Activated CD4-positive, alpha-beta memory T cell treated with anti-CD3 and anti-CD28 coated beads, Interleukin-2, amount 10 ng/mL, durations not matched to agents 7 days and 5 days (primary cell): ENCODE measurements at regions not wholly inside any gene's neighbourhood (a gene's known extent, or its start where the extent isn't known, plus 50 kb on each side); places are given as distances from the start of the nearest gene placed in this dataset.

Experiments
- CTCF ChIA-PET: fragments of 350-600 bp; sonication (Branson Sonifier 250); formaldehyde crosslinking; loops from one replicate; lab custom pipeline; 2021; ENCODE audit warnings: antibody characterized with exemption, inconsistent platforms; lab: Charles Lee
- POLR2A ChIA-PET: fragments of 350-600 bp; sonication (Branson Sonifier 250); formaldehyde crosslinking; loops from one replicate; lab custom pipeline; 2021; ENCODE audit warnings: antibody characterized with exemption; lab: Charles Lee
- DNase-seq: peaks from one replicate; pipeline ENCODE4 v3.0.0-alpha.2; 2020
- H3K27ac Mint-ChIP-seq: one replicate; pipeline ENCODE4 v1.8.0; 2021; ENCODE audit warnings: mild to moderate bottlenecking, mixed read lengths
- H3K27me3 Mint-ChIP-seq: one replicate; pipeline ENCODE4 v1.8.0; 2021; ENCODE audit warnings: mixed read lengths
- H3K36me3 Mint-ChIP-seq: one replicate; pipeline ENCODE4 v1.8.0; 2021; ENCODE audit warnings: low read depth, mixed read lengths
- H3K4me1 Mint-ChIP-seq: one replicate; pipeline ENCODE4 v1.8.0; 2021; ENCODE audit warnings: mixed read lengths
- H3K4me3 Mint-ChIP-seq: one replicate; pipeline ENCODE4 v1.8.0; 2021; ENCODE audit warnings: mild to moderate bottlenecking, mixed read lengths
- H3K9me3 Mint-ChIP-seq: one replicate; pipeline ENCODE4 v1.8.0; 2021; ENCODE audit warnings: mixed read lengths

DNA sequence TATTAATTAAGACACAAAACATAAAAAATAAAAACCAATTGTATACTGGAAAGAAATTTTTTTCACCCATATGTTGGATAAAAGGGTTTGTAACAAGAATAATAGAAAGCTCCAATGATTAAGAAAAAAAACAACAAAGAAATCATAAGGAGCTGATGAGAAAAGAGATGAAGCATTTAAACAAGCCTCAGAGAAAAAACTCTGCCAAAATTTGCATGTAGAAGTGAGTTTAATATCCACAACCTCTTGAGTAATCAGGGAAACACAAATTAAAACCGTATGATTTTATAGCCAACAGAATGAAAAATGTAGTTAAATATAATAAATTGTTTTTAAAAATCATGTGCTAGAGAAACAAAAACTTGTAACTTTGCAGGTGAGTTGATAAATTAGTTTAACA is 192.9 kb downstream of the BCHE start:
- CTCF ChIA-PET = no interaction called here
- Mint-ChIP-seq H3K27ac (no peak overlapping the region), H3K27me3 (no peaks in the 10 kb centered on the region), H3K36me3 (no peaks in the 10 kb centered on the region), H3K4me3 (no peak overlapping the region), H3K9me3 (peaks cover 3% of the 10 kb centered on the region), H3K4me1 (no peaks in the 10 kb centered on the region)
- POLR2A ChIA-PET = no interaction called here
- no peak for DNase-seq

GRCh38 chr3:165643425-165643824 is 193.8 kb downstream of the BCHE start:
- Mint-ChIP-seq H3K36me3 (no peaks in the 10 kb centered on the region), H3K4me3 (no peak overlapping the region), H3K4me1 (no peaks in the 10 kb centered on the region), H3K9me3 (peaks cover 3% of the 10 kb centered on the region), H3K27ac (no peak overlapping the region), H3K27me3 (no peaks in the 10 kb centered on the region)
- CTCF ChIA-PET = no interaction called here
- no peak for DNase-seq
- POLR2A ChIA-PET = no interaction called here

GRCh38 chr3:165642761-165643420 is 194.3 kb downstream of the BCHE start:
- ChIA-PET CTCF (no interaction called here), POLR2A (no interaction called here)
- DNase-seq = no peak
- Mint-ChIP-seq H3K27me3 (no peaks in the 10 kb centered on the region), H3K9me3 (peaks cover 3% of the 10 kb centered on the region), H3K27ac (no peak overlapping the region), H3K4me3 (no peak overlapping the region), H3K36me3 (no peaks in the 10 kb centered on the region), H3K4me1 (no peaks in the 10 kb centered on the region)

DNA sequence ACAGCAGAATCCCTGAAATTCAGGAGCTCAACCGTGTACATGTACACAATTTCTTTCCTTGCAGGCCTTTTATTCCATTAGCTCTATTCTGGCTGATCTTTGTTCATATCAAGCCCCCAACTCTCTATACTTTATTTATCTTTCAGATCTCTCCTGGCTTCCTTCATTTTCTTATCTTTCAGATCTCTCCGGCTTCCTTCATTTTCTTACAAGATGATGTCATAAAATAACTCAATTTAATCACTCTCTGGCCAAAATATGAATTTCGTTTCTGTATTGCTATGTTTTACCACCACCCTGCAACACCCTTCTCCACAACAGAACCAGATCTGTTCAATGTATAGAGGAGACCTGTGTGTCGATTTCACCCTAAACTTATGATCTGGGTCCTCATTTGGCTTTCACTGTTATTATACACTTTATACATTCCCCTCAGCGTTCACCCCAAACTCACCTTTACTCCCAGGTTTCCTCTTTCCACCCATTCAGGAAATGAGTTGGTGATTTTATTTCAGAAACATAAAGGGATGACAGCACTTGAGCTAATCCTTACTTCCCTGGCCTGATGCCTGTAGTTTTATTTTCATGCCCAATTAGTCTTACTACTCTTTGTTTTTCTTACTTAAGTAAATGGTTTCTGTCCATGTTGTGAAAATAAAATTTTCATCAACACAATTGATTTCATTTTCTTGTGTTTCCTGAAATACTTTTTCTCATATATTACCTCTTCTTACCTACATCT is 195.5 kb downstream of the BCHE start:
- Mint-ChIP-seq H3K9me3 (peaks cover 3% of the 10 kb centered on the region), H3K27ac (no peak overlapping the region), H3K4me3 (no peak overlapping the region), H3K36me3 (no peaks in the 10 kb centered on the region), H3K27me3 (no peaks in the 10 kb centered on the region), H3K4me1 (no peaks in the 10 kb centered on the region)
- ChIA-PET POLR2A (no interaction called here), CTCF (no interaction called here)
- DNase-seq = no peak

GRCh38 chr3:165640970-165641369 is 196.3 kb downstream of the BCHE start:
- Mint-ChIP-seq H3K27ac (no peak overlapping the region), H3K4me1 (no peaks in the 10 kb centered on the region), H3K27me3 (no peaks in the 10 kb centered on the region), H3K9me3 (peaks cover 3% of the 10 kb centered on the region), H3K36me3 (no peaks in the 10 kb centered on the region), H3K4me3 (no peak overlapping the region)
- no peak for DNase-seq
- ChIA-PET CTCF (no interaction called here), POLR2A (no interaction called here)

GRCh38 chr3:165640031-165640430 is 197.2 kb downstream of the BCHE start:
- Mint-ChIP-seq H3K36me3 (no peaks in the 10 kb centered on the region), H3K4me3 (no peak overlapping the region), H3K27me3 (no peaks in the 10 kb centered on the region), H3K9me3 (peaks cover 4% of the 10 kb centered on the region), H3K27ac (no peak overlapping the region), H3K4me1 (no peaks in the 10 kb centered on the region)
- ChIA-PET CTCF (no interaction called here), POLR2A (no interaction called here)
- DNase-seq = no peak

- Mint-ChIP-seq H3K4me1 (no peaks in the 10 kb centered on the region), H3K27me3 (no peaks in the 10 kb centered on the region), H3K36me3 (no peaks in the 10 kb centered on the region), H3K27ac (no peak overlapping the region), H3K9me3 (peaks cover 5% of the 10 kb centered on the region), H3K4me3 (no peak overlapping the region)
- ChIA-PET CTCF (no interaction called here), POLR2A (no interaction called here)
- DNase-seq = no peak
Observed at GRCh38 chr3:165638034-165638433, 199.2 kb downstream of the BCHE start.

DNA sequence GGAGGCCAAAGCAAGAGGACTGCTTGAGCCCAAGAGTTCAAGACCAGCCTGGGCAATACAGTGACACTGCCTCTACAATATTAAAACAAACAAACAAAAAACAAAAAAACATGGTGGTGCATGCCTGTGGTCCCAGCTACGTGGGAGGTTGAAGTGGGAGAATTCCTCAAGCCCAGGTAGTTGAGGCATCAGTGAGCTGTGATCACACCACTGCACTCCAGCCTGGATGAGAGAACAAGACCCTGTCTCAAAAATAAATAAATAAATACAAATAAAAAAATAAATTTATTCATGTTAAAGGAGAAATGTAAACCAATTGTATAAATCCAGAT is 200.6 kb downstream of the BCHE start:
- Mint-ChIP-seq H3K9me3 (peaks cover 2% of the 10 kb centered on the region), H3K4me1 (no peaks in the 10 kb centered on the region), H3K36me3 (no peaks in the 10 kb centered on the region), H3K4me3 (no peak overlapping the region), H3K27ac (no peak overlapping the region), H3K27me3 (no peaks in the 10 kb centered on the region)
- DNase-seq = no peak
- ChIA-PET CTCF (no interaction called here), POLR2A (no interaction called here)

GRCh38 chr3:165635791-165636683 is 201.2 kb downstream of the BCHE start:
- Mint-ChIP-seq H3K4me3 (no peak overlapping the region), H3K9me3 (peaks cover 2% of the 10 kb centered on the region), H3K36me3 (no peaks in the 10 kb centered on the region), H3K27ac (no peak overlapping the region), H3K27me3 (no peaks in the 10 kb centered on the region), H3K4me1 (no peaks in the 10 kb centered on the region)
- POLR2A ChIA-PET = no interaction called here
- CTCF ChIA-PET = no interaction called here
- DNase-seq = no peak

- Mint-ChIP-seq H3K27ac (no peak overlapping the region), H3K36me3 (no peaks in the 10 kb centered on the region), H3K9me3 (peaks cover 7% of the 10 kb centered on the region), H3K4me3 (no peak overlapping the region), H3K27me3 (no peaks in the 10 kb centered on the region), H3K4me1 (no peaks in the 10 kb centered on the region)
- ChIA-PET POLR2A (no interaction called here), CTCF (no interaction called here)
- no peak for DNase-seq
Observed at GRCh38 chr3:165624761-165625160, 212.5 kb downstream of the BCHE start.

DNA sequence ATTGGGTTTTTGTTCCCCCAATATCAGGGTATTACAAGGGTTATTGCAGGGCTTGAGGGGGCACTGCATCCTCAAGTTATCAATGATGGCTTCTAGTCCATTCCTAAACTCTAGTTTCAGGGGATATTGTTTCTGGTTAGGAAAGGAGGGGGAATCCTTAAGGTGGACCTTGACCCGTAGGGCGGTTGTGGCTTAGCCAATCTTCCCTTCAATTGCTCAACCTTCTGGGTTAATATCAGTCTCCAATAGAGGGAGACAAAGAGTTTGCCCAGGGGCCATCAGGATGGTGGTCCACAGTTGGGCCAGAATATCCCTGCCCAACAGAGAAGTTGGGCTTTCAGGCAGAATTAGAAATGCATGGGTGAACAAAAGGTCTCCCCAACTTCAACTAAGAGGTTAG is 214.9 kb downstream of the BCHE start:
- Mint-ChIP-seq H3K27ac (no peak overlapping the region), H3K4me1 (no peaks in the 10 kb centered on the region), H3K36me3 (no peaks in the 10 kb centered on the region), H3K4me3 (no peak overlapping the region), H3K27me3 (no peaks in the 10 kb centered on the region), H3K9me3 (peaks cover 6% of the 10 kb centered on the region)
- POLR2A ChIA-PET = no interaction called here
- CTCF ChIA-PET = no interaction called here
- no peak for DNase-seq

GRCh38 chr3:165619069-165619468 is 218.2 kb downstream of the BCHE start:
- Mint-ChIP-seq H3K27me3 (no peaks in the 10 kb centered on the region), H3K4me3 (no peak overlapping the region), H3K36me3 (no peaks in the 10 kb centered on the region), H3K9me3 (peaks cover 3% of the 10 kb centered on the region), H3K27ac (no peak overlapping the region), H3K4me1 (no peaks in the 10 kb centered on the region)
- POLR2A ChIA-PET = no interaction called here
- CTCF ChIA-PET = no interaction called here
- no peak for DNase-seq

DNA sequence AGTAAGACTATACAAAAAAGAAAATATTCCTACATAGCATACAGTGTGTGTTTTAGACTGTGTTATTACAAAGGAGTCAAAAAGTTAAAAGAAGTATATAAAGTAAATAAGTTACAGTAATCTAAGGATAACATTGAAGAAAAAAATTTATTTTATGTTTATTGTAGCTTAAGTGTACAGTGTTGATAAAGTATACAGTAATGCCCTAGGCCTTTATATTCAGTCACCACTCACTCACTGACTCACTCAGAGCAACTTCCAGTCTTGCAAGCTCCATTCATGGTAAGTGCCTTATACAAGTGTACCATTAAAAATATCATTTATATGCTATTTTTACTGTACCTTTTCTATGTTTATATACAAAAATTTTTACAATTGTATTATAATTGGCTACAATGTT is 220.1 kb downstream of the BCHE start:
- Mint-ChIP-seq H3K9me3 (no peaks in the 10 kb centered on the region), H3K27ac (no peak overlapping the region), H3K27me3 (no peaks in the 10 kb centered on the region), H3K4me1 (no peaks in the 10 kb centered on the region), H3K4me3 (no peak overlapping the region), H3K36me3 (no peaks in the 10 kb centered on the region)
- no peak for DNase-seq
- POLR2A ChIA-PET = no interaction called here
- CTCF ChIA-PET = no interaction called here
